ENCODE measurements at regions not wholly inside any gene's neighbourhood (a gene's known extent, or its start where the extent isn't known, plus 50 kb on each side); places are given as distances from the start of the nearest gene placed in this dataset.

DNA sequence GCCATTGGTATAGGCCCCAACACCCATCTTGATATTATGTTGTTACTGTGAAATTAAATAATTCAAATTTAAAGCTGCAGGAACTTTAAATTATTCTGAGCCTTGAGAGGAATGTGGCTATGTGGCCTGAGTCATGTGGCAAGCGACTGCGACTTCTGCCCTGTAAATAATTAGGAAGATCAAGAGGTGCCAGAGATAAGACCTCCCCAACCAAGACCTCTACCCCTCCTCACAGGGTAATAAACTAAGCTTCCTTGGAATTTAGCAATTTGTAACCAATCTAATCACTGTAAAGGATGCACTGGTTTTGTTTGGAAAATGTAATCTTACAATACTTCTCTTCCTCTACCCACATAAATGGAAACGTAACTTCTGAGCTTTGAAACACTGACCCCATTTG is 501.9 kb downstream of the RAPGEF2 start:
- no peaks in the 10 kb centered on the region for H3K9me3 ChIP-seq (ENCODE audit: control insufficient read depth in 1 of 2, low read length in 2 of 2)
- no peaks in the 10 kb centered on the region for H3K27me3 ChIP-seq (ENCODE audit: low read depth, low read length)
- H3K4me3 ChIP-seq (ENCODE audit: low read depth in 1 of 2, low read length in 2 of 2) = no peak overlapping the region
- no peak overlapping the region for H3K27ac ChIP-seq (ENCODE audit: low read length)
- no peaks in the 10 kb centered on the region for H3K36me3 ChIP-seq (ENCODE audit: control insufficient read depth in 1 of 2, insufficient read depth in 2 of 2, low read length in 2 of 2)
- H3K4me1 ChIP-seq (ENCODE audit: control insufficient read depth in 1 of 2, insufficient read depth in 2 of 2, low read length in 2 of 2) = no peaks in the 10 kb centered on the region

DNA sequence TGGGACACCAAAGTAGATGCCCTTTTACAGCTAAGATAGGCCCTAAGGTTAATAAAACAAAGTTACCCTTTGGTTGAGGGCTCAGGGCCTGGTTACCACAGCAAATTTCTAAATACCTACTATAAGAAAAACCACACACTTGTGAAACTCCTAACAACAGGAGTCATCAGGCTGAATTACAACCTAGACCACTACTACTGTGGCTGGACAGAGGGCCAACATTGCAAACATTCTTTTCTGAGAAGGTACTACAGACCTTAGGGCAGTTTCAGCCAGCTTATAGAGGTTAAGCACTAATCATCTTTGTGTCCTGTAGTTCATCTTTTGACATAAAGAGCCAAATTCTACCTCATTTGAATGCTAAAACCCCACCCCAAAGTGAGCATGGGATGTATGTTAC is 504.0 kb downstream of the RAPGEF2 start:
- no peaks in the 10 kb centered on the region for H3K27me3 ChIP-seq (ENCODE audit: low read depth, low read length)
- H3K4me3 ChIP-seq (ENCODE audit: low read depth in 1 of 2, low read length in 2 of 2) = no peak overlapping the region
- no peaks in the 10 kb centered on the region for H3K9me3 ChIP-seq (ENCODE audit: control insufficient read depth in 1 of 2, low read length in 2 of 2)
- H3K27ac ChIP-seq (ENCODE audit: low read length) = no peak overlapping the region
- no peaks in the 10 kb centered on the region for H3K4me1 ChIP-seq (ENCODE audit: control insufficient read depth in 1 of 2, insufficient read depth in 2 of 2, low read length in 2 of 2)
- H3K36me3 ChIP-seq (ENCODE audit: control insufficient read depth in 1 of 2, insufficient read depth in 2 of 2, low read length in 2 of 2) = no peaks in the 10 kb centered on the region

DNA sequence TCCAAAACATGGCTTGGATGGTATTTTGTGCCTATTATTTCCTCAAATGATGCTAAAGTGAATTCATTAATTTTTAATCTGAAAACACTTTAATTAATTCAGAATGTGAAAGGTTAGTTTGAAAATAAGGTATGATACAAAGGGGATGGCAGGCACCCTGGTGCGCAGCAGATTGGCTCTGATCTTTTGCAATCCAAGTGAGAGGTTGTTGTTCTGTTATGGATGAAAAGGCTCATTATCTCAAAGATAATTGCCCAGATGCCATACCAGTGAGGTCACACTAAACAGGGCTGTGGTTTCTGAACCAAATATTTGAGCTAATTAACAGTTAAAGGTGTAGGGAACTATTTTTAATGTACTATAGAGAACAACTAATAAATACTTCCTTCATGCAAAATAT is 504.9 kb downstream of the RAPGEF2 start:
- Histone ChIP-seq H3K36me3 (ENCODE audit: control insufficient read depth in 1 of 2, insufficient read depth in 2 of 2, low read length in 2 of 2) (no peaks in the 10 kb centered on the region), H3K4me3 (ENCODE audit: low read depth in 1 of 2, low read length in 2 of 2) (no peak overlapping the region), H3K4me1 (ENCODE audit: control insufficient read depth in 1 of 2, insufficient read depth in 2 of 2, low read length in 2 of 2) (no peaks in the 10 kb centered on the region), H3K27me3 (ENCODE audit: low read depth, low read length) (no peaks in the 10 kb centered on the region), H3K9me3 (ENCODE audit: control insufficient read depth in 1 of 2, low read length in 2 of 2) (no peaks in the 10 kb centered on the region), H3K27ac (ENCODE audit: low read length) (no peak overlapping the region)

GRCh38 chr4:159608436-159608835 is 505.6 kb downstream of the RAPGEF2 start:
- Histone ChIP-seq H3K27me3 (ENCODE audit: low read depth, low read length) (no peaks in the 10 kb centered on the region), H3K4me1 (ENCODE audit: control insufficient read depth in 1 of 2, insufficient read depth in 2 of 2, low read length in 2 of 2) (no peaks in the 10 kb centered on the region), H3K36me3 (ENCODE audit: control insufficient read depth in 1 of 2, insufficient read depth in 2 of 2, low read length in 2 of 2) (no peaks in the 10 kb centered on the region), H3K27ac (ENCODE audit: low read length) (no peak overlapping the region), H3K4me3 (ENCODE audit: low read depth in 1 of 2, low read length in 2 of 2) (no peak overlapping the region), H3K9me3 (ENCODE audit: control insufficient read depth in 1 of 2, low read length in 2 of 2) (no peaks in the 10 kb centered on the region)

DNA sequence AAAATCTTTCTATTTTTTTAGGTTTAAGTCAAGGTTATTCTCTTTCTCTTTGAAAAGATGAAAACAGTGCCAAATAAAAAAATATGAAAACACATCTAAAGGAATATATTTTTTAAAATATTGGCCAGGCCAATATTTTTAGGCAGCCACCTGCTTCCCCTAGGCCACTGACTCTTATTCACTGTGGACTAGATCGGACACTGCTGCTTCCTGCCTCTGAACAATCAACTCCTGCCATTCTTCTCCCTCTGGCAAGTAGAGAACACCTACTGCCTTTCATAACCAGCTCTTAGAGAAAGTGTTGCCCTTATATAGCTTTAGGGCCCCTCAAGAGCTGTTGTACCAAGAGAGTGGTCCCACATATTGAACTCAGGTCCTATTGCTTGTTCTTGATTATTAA is 529.2 kb downstream of the RAPGEF2 start:
- H3K4me3 ChIP-seq (ENCODE audit: low read depth in 1 of 2, low read length in 2 of 2) = no peak overlapping the region
- no peaks in the 10 kb centered on the region for H3K36me3 ChIP-seq (ENCODE audit: control insufficient read depth in 1 of 2, insufficient read depth in 2 of 2, low read length in 2 of 2)
- H3K4me1 ChIP-seq (ENCODE audit: control insufficient read depth in 1 of 2, insufficient read depth in 2 of 2, low read length in 2 of 2) = no peaks in the 10 kb centered on the region
- H3K27ac ChIP-seq (ENCODE audit: low read length) = no peak overlapping the region
- no peaks in the 10 kb centered on the region for H3K27me3 ChIP-seq (ENCODE audit: low read depth, low read length)
- H3K9me3 ChIP-seq (ENCODE audit: control insufficient read depth in 1 of 2, low read length in 2 of 2) = peaks cover 0 to 3% of the 10 kb centered on the region in 2 donors

- Histone ChIP-seq H3K4me1 (ENCODE audit: control insufficient read depth in 1 of 2, insufficient read depth in 2 of 2, low read length in 2 of 2) (no peaks in the 10 kb centered on the region), H3K9me3 (ENCODE audit: control insufficient read depth in 1 of 2, low read length in 2 of 2) (peaks cover 0 to 6% of the 10 kb centered on the region in 2 donors), H3K36me3 (ENCODE audit: control insufficient read depth in 1 of 2, insufficient read depth in 2 of 2, low read length in 2 of 2) (no peaks in the 10 kb centered on the region), H3K27me3 (ENCODE audit: low read depth, low read length) (no peaks in the 10 kb centered on the region), H3K27ac (ENCODE audit: low read length) (no peak overlapping the region), H3K4me3 (ENCODE audit: low read depth in 1 of 2, low read length in 2 of 2) (no peak overlapping the region)
These were observed 536.9 kb downstream of the RAPGEF2 start for GRCh38 chr4:159639671-159640323.

GRCh38 chr4:159649237-159649636 is 546.4 kb downstream of the RAPGEF2 start:
- H3K27me3 ChIP-seq (ENCODE audit: low read depth, low read length) = no peaks in the 10 kb centered on the region

GRCh38 chr4:159652871-159653270 is 550.0 kb downstream of the RAPGEF2 start:
- H3K9me3 ChIP-seq (ENCODE audit: control insufficient read depth in 1 of 2, low read length in 2 of 2) = peaks cover 5 to 7% of the 10 kb centered on the region in 2 donors
- H3K27ac ChIP-seq (ENCODE audit: low read length) = no peak overlapping the region
- no peaks in the 10 kb centered on the region for H3K4me1 ChIP-seq (ENCODE audit: control insufficient read depth in 1 of 2, insufficient read depth in 2 of 2, low read length in 2 of 2)
- H3K27me3 ChIP-seq (ENCODE audit: low read depth, low read length) = no peaks in the 10 kb centered on the region
- H3K36me3 ChIP-seq (ENCODE audit: control insufficient read depth in 1 of 2, insufficient read depth in 2 of 2, low read length in 2 of 2) = no peaks in the 10 kb centered on the region
- no peak overlapping the region for H3K4me3 ChIP-seq (ENCODE audit: low read depth in 1 of 2, low read length in 2 of 2)

More at GRCh38 chr4:159649237-159649636, 546.4 kb downstream of the RAPGEF2 start:
- no peak overlapping the region for H3K4me3 ChIP-seq (ENCODE audit: low read depth in 1 of 2, low read length in 2 of 2)
- no peaks in the 10 kb centered on the region for H3K36me3 ChIP-seq (ENCODE audit: control insufficient read depth in 1 of 2, insufficient read depth in 2 of 2, low read length in 2 of 2)
- H3K9me3 ChIP-seq (ENCODE audit: control insufficient read depth in 1 of 2, low read length in 2 of 2) = peaks cover 5 to 7% of the 10 kb centered on the region in 2 donors
- H3K27ac ChIP-seq (ENCODE audit: low read length) = no peak overlapping the region
- no peaks in the 10 kb centered on the region for H3K4me1 ChIP-seq (ENCODE audit: control insufficient read depth in 1 of 2, insufficient read depth in 2 of 2, low read length in 2 of 2)

DNA sequence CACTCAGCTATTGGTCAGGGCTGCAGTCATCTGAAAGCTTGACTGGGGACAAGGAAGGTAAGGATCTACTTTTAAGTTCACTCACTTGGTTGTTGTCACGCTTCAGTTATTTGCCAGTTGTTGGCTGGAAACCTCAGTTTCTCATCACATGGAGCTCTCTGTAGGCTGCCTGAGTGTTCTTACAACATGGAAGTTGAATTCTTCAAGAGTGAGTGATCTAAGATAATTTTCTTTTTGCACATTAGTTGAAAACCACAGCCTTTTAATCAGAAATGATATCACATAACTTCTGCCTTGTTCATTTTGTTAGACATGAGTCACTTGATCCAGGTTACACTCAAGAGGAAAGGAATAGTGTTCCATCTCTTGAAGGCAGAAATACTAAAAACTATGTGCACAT is 552.7 kb downstream of the RAPGEF2 start:
- no peak overlapping the region for H3K4me3 ChIP-seq (ENCODE audit: low read depth in 1 of 2, low read length in 2 of 2)
- no peaks in the 10 kb centered on the region for H3K9me3 ChIP-seq (ENCODE audit: control insufficient read depth in 1 of 2, low read length in 2 of 2)
- H3K27ac ChIP-seq (ENCODE audit: low read length) = no peak overlapping the region
- H3K36me3 ChIP-seq (ENCODE audit: control insufficient read depth in 1 of 2, insufficient read depth in 2 of 2, low read length in 2 of 2) = no peaks in the 10 kb centered on the region
- no peaks in the 10 kb centered on the region for H3K27me3 ChIP-seq (ENCODE audit: low read depth, low read length)
- no peaks in the 10 kb centered on the region for H3K4me1 ChIP-seq (ENCODE audit: control insufficient read depth in 1 of 2, insufficient read depth in 2 of 2, low read length in 2 of 2)

DNA sequence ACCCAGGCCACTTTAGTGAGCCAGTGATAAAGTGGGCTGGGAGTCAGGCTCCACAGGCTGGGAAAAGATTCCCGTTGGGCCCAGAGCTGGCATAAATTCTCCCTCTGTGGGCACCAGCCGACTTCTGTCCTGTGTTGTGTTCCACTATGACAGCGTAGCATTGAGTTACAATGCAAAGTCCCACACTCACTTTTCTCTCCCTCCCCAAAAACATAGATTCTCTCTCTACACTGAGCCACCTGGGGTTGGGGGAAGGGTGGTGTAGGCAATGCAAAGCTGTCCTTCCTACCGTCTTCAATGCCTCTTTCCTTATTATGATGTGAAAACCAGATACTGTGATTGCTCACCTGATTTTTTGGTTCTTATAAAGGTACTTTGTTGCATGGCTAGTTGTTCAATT is 566.2 kb downstream of the RAPGEF2 start:
- no peaks in the 10 kb centered on the region for H3K9me3 ChIP-seq (ENCODE audit: control insufficient read depth in 1 of 2, low read length in 2 of 2)
- no peaks in the 10 kb centered on the region for H3K27me3 ChIP-seq (ENCODE audit: low read depth, low read length)
- H3K4me1 ChIP-seq (ENCODE audit: control insufficient read depth in 1 of 2, insufficient read depth in 2 of 2, low read length in 2 of 2) = no peaks in the 10 kb centered on the region
- H3K36me3 ChIP-seq (ENCODE audit: control insufficient read depth in 1 of 2, insufficient read depth in 2 of 2, low read length in 2 of 2) = no peaks in the 10 kb centered on the region
- no peak overlapping the region for H3K27ac ChIP-seq (ENCODE audit: low read length)
- no peak overlapping the region for H3K4me3 ChIP-seq (ENCODE audit: low read depth in 1 of 2, low read length in 2 of 2)

DNA sequence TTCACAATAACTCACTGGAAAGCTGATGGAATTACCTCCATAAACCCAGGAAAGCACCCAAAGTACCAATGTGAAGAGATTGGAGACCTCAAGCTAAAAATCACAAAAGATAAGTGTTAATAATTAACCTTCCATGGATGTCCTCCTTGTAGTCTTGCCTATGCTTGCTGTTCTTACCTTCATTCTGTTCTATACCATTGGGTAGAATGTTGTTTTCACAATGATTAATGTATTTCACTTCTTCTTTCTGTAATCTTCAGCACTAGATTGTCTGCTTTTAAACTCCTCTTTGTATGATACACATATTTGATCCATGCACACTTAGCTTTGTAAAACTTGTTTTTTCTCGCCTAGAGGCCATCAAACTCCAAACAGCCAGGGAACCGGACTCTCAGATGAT is 570.3 kb downstream of the RAPGEF2 start:
- Histone ChIP-seq H3K27ac (ENCODE audit: low read length) (no peak overlapping the region), H3K9me3 (ENCODE audit: control insufficient read depth in 1 of 2, low read length in 2 of 2) (no peaks in the 10 kb centered on the region), H3K27me3 (ENCODE audit: low read depth, low read length) (no peaks in the 10 kb centered on the region), H3K4me1 (ENCODE audit: control insufficient read depth in 1 of 2, insufficient read depth in 2 of 2, low read length in 2 of 2) (no peaks in the 10 kb centered on the region), H3K4me3 (ENCODE audit: low read depth in 1 of 2, low read length in 2 of 2) (no peak overlapping the region), H3K36me3 (ENCODE audit: control insufficient read depth in 1 of 2, insufficient read depth in 2 of 2, low read length in 2 of 2) (no peaks in the 10 kb centered on the region)

- Histone ChIP-seq H3K36me3 (ENCODE audit: control insufficient read depth in 1 of 2, insufficient read depth in 2 of 2, low read length in 2 of 2) (no peaks in the 10 kb centered on the region), H3K4me1 (ENCODE audit: control insufficient read depth in 1 of 2, insufficient read depth in 2 of 2, low read length in 2 of 2) (no peaks in the 10 kb centered on the region), H3K4me3 (ENCODE audit: low read depth in 1 of 2, low read length in 2 of 2) (no peak overlapping the region), H3K9me3 (ENCODE audit: control insufficient read depth in 1 of 2, low read length in 2 of 2) (no peaks in the 10 kb centered on the region), H3K27ac (ENCODE audit: low read length) (no peak overlapping the region), H3K27me3 (ENCODE audit: low read depth, low read length) (no peaks in the 10 kb centered on the region)
These were observed 571.4 kb downstream of the RAPGEF2 start for GRCh38 chr4:159674241-159674640.
